GM12891 (cell line): ENCODE measurements at regions not wholly inside any gene's neighbourhood (a gene's known extent, or its start where the extent isn't known, plus 50 kb on each side); places are given as distances from the start of the nearest gene placed in this dataset.
A peak's percentile ranks its signal among the peaks of the same experiment; 100 is the strongest.
"Not testable (repeated sequence)": the region's sequence is repeated elsewhere in the genome, so short reads cannot be mapped to it uniquely, and the experiment has no call there.

Experiments used
- DNase-seq: peaks from one replicate; pipeline ENCODE4 v3.0.0; 2011; ENCODE audit warnings: low spot score; ENCODE audit not compliant: insufficient read length
- FAIRE-seq: peaks from 2 replicates; lab custom pipeline; 2011; peaks lifted over from hg19 to GRCh38; lab: Jason Lieb, UNC
- PAX5 ChIP-seq: IDR thresholded peaks from 2 replicates; pipeline ENCODE4 v1.6.1; 2011; ENCODE audit warnings: low read length, moderate library complexity, mild to moderate bottlenecking; ENCODE audit not compliant: insufficient read depth, severe bottlenecking
- POLR2A ChIP-seq: IDR thresholded peaks from 2 replicates; pipeline ENCODE4 v1.6.1; 2011; ENCODE audit warnings: low read depth, low read length, control low read depth
- POLR2AphosphoS5 ChIP-seq: IDR thresholded peaks from 2 replicates; pipeline ENCODE4 v1.6.1; 2011; ENCODE audit warnings: low read depth, low read length, control low read depth
- POU2F2 ChIP-seq: IDR thresholded peaks from 2 replicates; pipeline ENCODE4 v1.6.1; 2011; ENCODE audit warnings: low read depth, mild to moderate bottlenecking, control low read depth, low read length, moderate library complexity
- SPI1 ChIP-seq: IDR thresholded peaks from 2 replicates; pipeline ENCODE4 v1.6.1; 2011; ENCODE audit warnings: low read depth, low read length, control low read depth
- TAF1 ChIP-seq: IDR thresholded peaks from 2 replicates; pipeline ENCODE4 v1.6.1; 2011; ENCODE audit warnings: low read depth, low read length, control low read depth

- DNase-seq (no peak), FAIRE-seq (no peak)
- no peak for TF ChIP-seq POLR2AphosphoS5
- TF ChIP-seq POLR2A = no peak
- no peak for TF ChIP-seq PAX5
- TF ChIP-seq POU2F2 = no peak
Observed at GRCh38 chr11:8768625-8769333, 86.2 kb downstream of the RPL27A start.

GRCh38 chr11:8772571-8773519, 90.3 kb downstream of the RPL27A start:
- DNase-seq = no peak
- no peak for FAIRE-seq
- no peak for TF ChIP-seq PAX5
- no peak for TF ChIP-seq TAF1
- TF ChIP-seq POLR2AphosphoS5 = no peak
- TF ChIP-seq POU2F2 = no peak
- no peak for TF ChIP-seq POLR2A
- TF ChIP-seq SPI1 = no peak

- TF ChIP-seq PAX5 (no peak), POU2F2 (no peak), SPI1 (peak; percentile 49), POLR2AphosphoS5 (no peak)
- peak; percentile 37 for DNase-seq
- FAIRE-seq = peak; percentile 82
Observed at GRCh38 chr11:8773916-8774539, 91.4 kb downstream of the RPL27A start.

- DNase-seq, FAIRE-seq: not testable (repeated sequence)
Observed at GRCh38 chr11:8774916-8775315, 92.3 kb downstream of the RPL27A start.

- DNase-seq = no peak
- TF ChIP-seq PAX5 (no peak), POU2F2 (no peak), POLR2AphosphoS5 (no peak), POLR2A (no peak), TAF1 (no peak), SPI1 (no peak)
- no peak for FAIRE-seq
Observed at GRCh38 chr11:8775332-8775731, 92.7 kb downstream of the RPL27A start.

GRCh38 chr11:8775734-8776133, 93.1 kb downstream of the RPL27A start:
- FAIRE-seq (no peak), DNase-seq (no peak)
- no peak for TF ChIP-seq POLR2A
- TF ChIP-seq PAX5 = no peak
- TF ChIP-seq SPI1 = no peak
- no peak for TF ChIP-seq TAF1
- TF ChIP-seq POLR2AphosphoS5 = no peak
- no peak for TF ChIP-seq POU2F2

- TF ChIP-seq POLR2AphosphoS5 = no peak
- no peak for TF ChIP-seq PAX5
- no peak for TF ChIP-seq POLR2A
- no peak for TF ChIP-seq POU2F2
- TF ChIP-seq SPI1 = no peak
- no peak for TF ChIP-seq TAF1
- FAIRE-seq = no peak
- no peak for DNase-seq
Observed at GRCh38 chr11:8776209-8776608, 93.6 kb downstream of the RPL27A start.

- peak; percentile 48 for DNase-seq
- TF ChIP-seq TAF1 = no peak
- no peak for TF ChIP-seq POU2F2
- no peak for TF ChIP-seq POLR2AphosphoS5
- peak; percentile 87 for TF ChIP-seq SPI1
- TF ChIP-seq POLR2A = no peak
- FAIRE-seq = peak; percentile 81
Observed at GRCh38 chr11:8777907-8778767, 95.5 kb downstream of the RPL27A start.
